Endodermal cell (in vitro differentiated cells): ENCODE measurements at regions not wholly inside any gene's neighbourhood (a gene's known extent, or its start where the extent isn't known, plus 50 kb on each side); places are given as distances from the start of the nearest gene placed in this dataset.
"Not testable (repeated sequence)": the region's sequence is repeated elsewhere in the genome, so short reads cannot be mapped to it uniquely, and the experiment has no call there.

ENCODE experiments used
- DNase-seq: peaks from one replicate; pipeline ENCODE4 v3.0.0-alpha.2; 2017
- H3K27ac ChIP-seq: 2 replicates; pipeline ENCODE4 v1.5.1; 2013; ENCODE audit warnings: mild to moderate bottlenecking, low read depth, low read length, moderate library complexity
- H3K27me3 ChIP-seq: 2 replicates; pipeline ENCODE4 v1.6.1; 2013; ENCODE audit warnings: mild to moderate bottlenecking, low read length, moderate library complexity; ENCODE audit not compliant: insufficient read depth, control insufficient read depth, poor library complexity, severe bottlenecking
- H3K36me3 ChIP-seq: 2 replicates; pipeline ENCODE4 v1.7.0; 2013; ENCODE audit warnings: mild to moderate bottlenecking, low read length, moderate library complexity; ENCODE audit not compliant: control insufficient read depth, insufficient read depth
- H3K4me1 ChIP-seq: one replicate; pipeline ENCODE4 v1.7.0; 2013; ENCODE audit warnings: low read length; ENCODE audit not compliant: control insufficient read depth, insufficient read depth
- H3K4me3 ChIP-seq: 2 replicates; pipeline ENCODE4 v1.5.1; 2013; ENCODE audit warnings: mild to moderate bottlenecking, low read length, moderate library complexity
- H3K9ac ChIP-seq: 2 replicates; pipeline ENCODE4 v1.6.1; 2013; ENCODE audit warnings: mild to moderate bottlenecking, low read length, moderate library complexity; ENCODE audit not compliant: poor library complexity, severe bottlenecking; ENCODE audit errors: extremely low read depth
- H3K9me3 ChIP-seq: 2 replicates; pipeline ENCODE4 v1.6.1; 2013; ENCODE audit warnings: mild to moderate bottlenecking, low read length, moderate library complexity; ENCODE audit not compliant: control insufficient read depth
- H3K27ac Mint-ChIP-seq: 2 replicates; pipeline ENCODE4 v1.8.0; 2020; ENCODE audit warnings: mixed read lengths
- H3K27me3 Mint-ChIP-seq: 2 replicates; pipeline ENCODE4 v1.8.0; 2021; ENCODE audit warnings: mild to moderate bottlenecking, mixed read lengths; ENCODE audit not compliant: insufficient read depth
- H3K36me3 Mint-ChIP-seq: 2 replicates; pipeline ENCODE4 v1.8.0; 2020; ENCODE audit warnings: low read depth, mixed read lengths
- H3K4me1 Mint-ChIP-seq: 2 replicates; pipeline ENCODE4 v1.8.0; 2020; ENCODE audit warnings: mixed read lengths
- H3K4me3 Mint-ChIP-seq: 2 replicates; pipeline ENCODE4 v1.8.0; 2020; ENCODE audit warnings: mild to moderate bottlenecking, moderate library complexity, mixed read lengths
- H3K9me3 Mint-ChIP-seq: 2 replicates; pipeline ENCODE4 v1.8.0; 2020; ENCODE audit warnings: mild to moderate bottlenecking, mixed read lengths
- WGBS, 2 experiments: methylation state at CpG; one replicate each; pipeline versions ENCODE4 v1.1.5 to v1.1.7; 2013; ENCODE audit warnings: missing lambda C conversion rate in 2 of 2, mixed read lengths in 1 of 2; ENCODE audit not compliant: insufficient coverage in 1 of 2, insufficient read length in 1 of 2; 5-methylcytosine and 5-hydroxymethylcytosine counted together

DNA sequence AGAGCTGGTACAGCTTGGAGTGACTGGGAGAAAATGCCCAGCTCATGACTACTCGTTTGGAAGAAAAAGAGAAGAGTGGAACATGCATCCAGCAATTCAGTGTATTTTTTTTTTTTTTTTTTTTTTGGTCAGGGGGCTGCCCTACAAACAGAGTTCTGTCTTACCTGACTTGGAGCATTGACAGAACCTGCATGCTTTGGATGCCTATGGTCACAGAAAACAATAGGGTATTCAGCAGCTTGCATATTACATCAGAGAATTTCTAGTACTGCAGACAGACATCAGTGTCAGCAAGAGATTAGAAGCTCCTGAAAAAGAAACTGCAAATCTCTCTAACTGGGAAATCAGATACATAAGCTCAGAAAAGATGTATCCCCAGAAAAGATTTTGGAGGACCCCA lies 894.4 kb downstream of the SPATA31A7 start:
- not testable (repeated sequence) for H3K9me3 Mint-ChIP-seq, H3K9me3 ChIP-seq, H3K4me1 Mint-ChIP-seq, H3K4me3 Mint-ChIP-seq, H3K27ac ChIP-seq, H3K27me3 ChIP-seq, H3K27me3 Mint-ChIP-seq, H3K4me3 ChIP-seq, H3K27ac Mint-ChIP-seq, H3K4me1 ChIP-seq, H3K36me3 Mint-ChIP-seq, DNase-seq, H3K9ac ChIP-seq, H3K36me3 ChIP-seq
- WGBS, 2 experiments: no CpG with 5 or more reads among the region's 1 CpG

DNA sequence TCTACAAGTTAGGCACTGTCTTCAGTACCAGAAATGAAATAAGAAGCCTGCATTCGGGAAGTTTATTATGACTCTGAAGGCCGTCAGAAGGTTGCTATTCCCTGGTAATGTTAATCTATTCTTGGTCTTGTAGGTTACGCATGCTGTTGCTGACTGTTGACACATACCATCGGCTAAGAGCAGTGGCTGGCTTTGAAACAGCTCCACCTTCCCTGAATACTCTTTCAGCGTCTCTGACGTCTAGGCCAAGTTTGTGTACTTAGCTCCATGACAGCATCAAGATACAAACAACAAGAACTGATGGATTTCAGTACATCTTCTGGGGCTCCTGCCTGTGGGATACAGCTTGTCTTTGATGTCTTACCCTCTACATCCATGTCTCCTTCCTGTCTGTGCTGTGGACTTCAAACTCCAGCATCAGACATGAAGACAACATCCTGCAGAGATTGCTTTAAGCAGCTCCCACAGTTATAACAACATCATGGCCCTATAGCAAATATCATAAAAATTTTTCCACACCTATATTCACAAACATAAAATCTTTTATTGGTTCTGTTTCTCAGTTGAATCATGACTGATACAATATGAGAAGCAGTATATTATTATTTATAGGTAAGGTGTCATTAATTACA lies 906.0 kb downstream of the SPATA31A7 start:
- not testable (repeated sequence) for H3K4me1 ChIP-seq, H3K4me3 Mint-ChIP-seq, H3K9ac ChIP-seq, H3K27ac Mint-ChIP-seq, H3K4me1 Mint-ChIP-seq, H3K9me3 ChIP-seq, H3K9me3 Mint-ChIP-seq, DNase-seq, H3K27me3 ChIP-seq, H3K4me3 ChIP-seq, H3K36me3 ChIP-seq, H3K36me3 Mint-ChIP-seq, H3K27ac ChIP-seq, H3K27me3 Mint-ChIP-seq
- WGBS, 2 experiments: no CpG with 5 or more reads among the region's 6 CpGs

DNA sequence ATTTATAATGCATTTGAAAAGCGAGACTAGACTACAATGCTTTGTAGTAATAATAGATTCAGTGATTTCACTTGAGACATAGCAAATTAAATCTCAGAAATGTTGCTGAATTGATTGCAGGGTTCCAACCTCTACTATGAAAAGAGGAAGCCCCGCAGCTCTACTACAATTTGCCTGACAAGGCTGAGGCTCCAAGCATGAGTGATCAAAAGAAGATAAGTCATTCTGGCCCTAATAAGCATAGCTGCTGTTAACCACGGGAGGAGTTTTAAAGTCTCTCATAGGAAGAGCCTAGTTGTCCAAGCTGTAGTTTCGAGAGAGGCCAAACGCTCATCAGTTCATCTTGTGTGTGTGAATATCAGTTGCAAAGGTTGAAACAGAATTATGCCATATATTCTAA lies 920.6 kb downstream of the SPATA31A7 start:
- not testable (repeated sequence) for H3K4me1 Mint-ChIP-seq, H3K4me1 ChIP-seq, H3K4me3 Mint-ChIP-seq, H3K4me3 ChIP-seq, H3K9ac ChIP-seq, H3K36me3 ChIP-seq, H3K27me3 ChIP-seq, H3K27me3 Mint-ChIP-seq, H3K27ac Mint-ChIP-seq, H3K36me3 Mint-ChIP-seq, H3K27ac ChIP-seq, DNase-seq, H3K9me3 Mint-ChIP-seq, H3K9me3 ChIP-seq
- 100% methylated on average over 1 of the region's 5 CpGs; no CpG with 5 or more reads in 1 of the 2 experiments for WGBS, 2 experiments

DNA sequence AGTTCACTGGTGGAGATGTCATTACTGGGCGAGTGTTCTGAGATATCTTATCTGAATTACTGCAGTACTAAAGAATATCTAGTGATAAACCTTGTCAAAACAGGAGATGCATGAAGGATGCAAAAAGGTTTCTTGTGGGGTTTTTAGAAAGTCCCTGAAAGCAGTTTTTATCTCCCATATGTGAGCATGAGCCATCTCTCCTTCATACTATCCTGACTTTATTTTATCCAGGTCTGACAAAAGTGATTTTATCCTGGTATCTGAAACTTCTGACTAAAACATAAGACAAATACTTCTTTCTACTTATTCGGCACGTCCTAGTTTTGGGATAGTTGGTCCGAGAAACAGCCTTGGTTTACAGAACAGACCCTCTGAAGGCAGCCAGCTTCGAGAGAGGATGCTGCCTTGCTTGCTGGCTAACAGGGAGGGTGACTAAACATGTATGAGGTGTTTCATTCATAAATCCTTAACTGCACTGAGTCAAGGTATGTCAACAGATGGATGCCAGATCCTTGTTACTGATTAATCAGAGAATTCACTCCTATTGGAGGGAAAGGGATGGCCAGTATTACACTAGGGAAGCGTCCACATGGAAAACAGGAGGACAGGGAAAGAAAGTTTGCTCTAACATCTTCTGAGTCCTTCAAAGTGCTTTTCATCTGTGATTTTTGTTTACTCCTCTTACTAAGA lies 927.3 kb downstream of the SPATA31A7 start:
- H3K27ac ChIP-seq, H3K27ac Mint-ChIP-seq, H3K4me3 ChIP-seq, H3K27me3 ChIP-seq, H3K27me3 Mint-ChIP-seq, H3K36me3 Mint-ChIP-seq, H3K4me3 Mint-ChIP-seq, DNase-seq, H3K4me1 ChIP-seq, H3K36me3 ChIP-seq, H3K9me3 ChIP-seq, H3K9ac ChIP-seq, H3K4me1 Mint-ChIP-seq, H3K9me3 Mint-ChIP-seq: not testable (repeated sequence)
- no CpG with 5 or more reads among the region's 6 CpGs for WGBS, 2 experiments

DNA sequence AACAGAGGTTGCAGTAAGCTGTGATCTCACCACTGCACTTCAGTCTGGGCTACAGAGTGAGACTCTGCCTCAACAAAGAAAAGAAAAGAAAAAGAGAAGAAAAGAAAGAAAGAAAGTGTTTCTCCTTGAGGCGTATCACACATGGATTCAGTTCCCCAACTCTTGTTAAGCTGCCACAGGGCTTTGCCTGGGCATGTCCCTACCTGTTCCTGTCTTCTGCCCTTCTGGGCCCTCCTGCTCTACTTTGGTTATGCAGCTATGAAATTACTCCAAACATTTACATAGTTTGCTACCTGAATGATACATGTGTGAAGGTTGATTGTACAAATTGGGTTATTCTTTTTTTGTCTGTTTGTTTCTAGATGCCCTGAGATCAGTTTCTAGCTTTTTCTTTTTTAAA lies 929.8 kb downstream of the SPATA31A7 start:
- not testable (repeated sequence) for H3K4me1 ChIP-seq, H3K27ac ChIP-seq, H3K9ac ChIP-seq, H3K4me3 ChIP-seq, H3K4me1 Mint-ChIP-seq, H3K27ac Mint-ChIP-seq, H3K27me3 Mint-ChIP-seq, DNase-seq, H3K36me3 ChIP-seq, H3K36me3 Mint-ChIP-seq, H3K9me3 ChIP-seq, H3K4me3 Mint-ChIP-seq, H3K9me3 Mint-ChIP-seq, H3K27me3 ChIP-seq
- no CpG with 5 or more reads among the region's 1 CpG for WGBS, 2 experiments

DNA sequence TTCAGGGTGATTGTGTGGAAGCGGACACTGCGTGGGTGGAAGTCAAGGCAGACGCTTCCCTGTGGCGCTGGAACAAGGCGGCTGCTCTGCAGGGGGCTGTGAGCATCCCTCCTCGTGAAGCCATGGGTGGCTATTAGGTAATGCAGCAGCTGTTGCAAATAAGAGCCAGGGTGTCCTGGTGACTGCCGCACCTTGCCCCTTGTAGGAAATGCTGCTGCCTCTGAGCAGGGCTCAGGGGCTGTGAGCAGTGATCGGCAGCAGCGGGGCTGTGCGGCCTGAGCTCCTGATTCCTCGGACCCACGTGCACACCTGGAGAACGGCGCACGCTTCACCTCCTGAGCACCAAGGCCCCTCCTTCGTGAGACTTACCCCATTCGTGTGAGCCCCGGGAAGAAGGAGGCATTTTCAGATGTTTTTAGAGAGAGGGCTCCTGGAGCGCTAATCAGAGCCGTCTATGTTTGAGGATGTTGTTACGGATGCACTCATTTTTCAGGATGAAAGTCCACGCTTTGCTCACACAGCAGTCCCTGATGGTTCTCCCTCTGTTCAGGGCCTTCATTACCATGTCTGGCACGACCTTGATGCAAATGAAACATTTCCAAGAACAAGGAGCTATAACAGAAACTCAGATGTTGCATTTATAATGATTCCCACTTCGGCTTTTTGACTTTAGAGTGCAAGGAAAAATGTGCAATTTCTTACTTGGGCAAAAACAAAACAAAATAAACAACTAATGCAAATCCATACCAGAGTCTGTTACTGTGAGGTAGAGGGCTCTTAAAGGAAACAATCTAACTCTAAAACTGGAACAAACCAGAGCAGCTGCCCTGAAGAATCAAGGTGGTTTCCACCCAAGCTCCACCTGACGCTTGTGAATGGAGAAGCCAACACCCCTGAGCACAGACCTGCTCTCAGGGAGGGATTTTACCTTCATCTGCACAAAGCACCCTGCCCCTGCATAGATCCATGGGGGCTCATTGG lies 936.1 kb downstream of the SPATA31A7 start:
- H3K27me3 ChIP-seq, H3K4me3 Mint-ChIP-seq, H3K4me1 Mint-ChIP-seq, H3K9me3 Mint-ChIP-seq, H3K36me3 ChIP-seq, H3K27ac Mint-ChIP-seq, H3K4me1 ChIP-seq, DNase-seq, H3K9me3 ChIP-seq, H3K36me3 Mint-ChIP-seq, H3K27ac ChIP-seq, H3K9ac ChIP-seq, H3K4me3 ChIP-seq, H3K27me3 Mint-ChIP-seq: not testable (repeated sequence)
- no CpG with 5 or more reads among the region's 25 CpGs for WGBS, 2 experiments
